Ascending aorta (tissue), 2 donors: ENCODE measurements at regions not wholly inside any gene's neighbourhood (a gene's known extent, or its start where the extent isn't known, plus 50 kb on each side); places are given as distances from the start of the nearest gene placed in this dataset.

Experiments
- DNase-seq, 2 donors: peaks; one replicate each; pipeline ENCODE4 v3.0.0-alpha.2; 2019; ENCODE audit warnings: low spot score in 2 of 2
- H3K27ac ChIP-seq, 2 donors: fragments of 200-600 bp; sonication (generic); one replicate each; pipeline ENCODE4 v1.5.1; 2016 to 2017; ENCODE audit warnings: mild to moderate bottlenecking in 1 of 2
- H3K27me3 ChIP-seq: fragments of 200-600 bp; sonication (generic); one replicate; pipeline ENCODE4 v1.5.1; 2017
- H3K36me3 ChIP-seq, 2 donors: fragments of 200-600 bp; sonication (generic); one replicate each; pipeline ENCODE4 v1.5.1; 2016
- H3K4me1 ChIP-seq, 2 donors: fragments of 200-600 bp; sonication (generic); one replicate each; pipeline ENCODE4 v1.5.1; 2016 to 2017; ENCODE audit warnings: mild to moderate bottlenecking in 1 of 2
- H3K4me3 ChIP-seq, 2 donors: fragments of 200-600 bp; sonication (generic); one replicate each; pipeline ENCODE4 v1.5.1; 2016 to 2017; ENCODE audit warnings: mild to moderate bottlenecking in 1 of 2
- H3K9me3 ChIP-seq, 2 donors: fragments of 200-600 bp; sonication (generic); one replicate each; pipeline ENCODE4 v1.5.1; 2016
- intact Hi-C: fragments of 100-400 bp; cut with DNase I; formaldehyde crosslinking; loops from one replicate; pipeline ENCODE4 v1.15.1; 2023
- TF ChIP-seq, protein P1 (sequence below), 3 experiments: fragments of 200-600 bp in 2 of 3; fragments of 450-650 bp in 1 of 3; sonication (generic) in 2 of 3; IDR thresholded peaks; one replicate each; pipeline ENCODE4 v1.5.1; 2016 to 2019; ENCODE audit warnings: antibody characterized with exemption in 3 of 3, mild to moderate bottlenecking in 1 of 3, moderate library complexity in 1 of 3

DNA sequence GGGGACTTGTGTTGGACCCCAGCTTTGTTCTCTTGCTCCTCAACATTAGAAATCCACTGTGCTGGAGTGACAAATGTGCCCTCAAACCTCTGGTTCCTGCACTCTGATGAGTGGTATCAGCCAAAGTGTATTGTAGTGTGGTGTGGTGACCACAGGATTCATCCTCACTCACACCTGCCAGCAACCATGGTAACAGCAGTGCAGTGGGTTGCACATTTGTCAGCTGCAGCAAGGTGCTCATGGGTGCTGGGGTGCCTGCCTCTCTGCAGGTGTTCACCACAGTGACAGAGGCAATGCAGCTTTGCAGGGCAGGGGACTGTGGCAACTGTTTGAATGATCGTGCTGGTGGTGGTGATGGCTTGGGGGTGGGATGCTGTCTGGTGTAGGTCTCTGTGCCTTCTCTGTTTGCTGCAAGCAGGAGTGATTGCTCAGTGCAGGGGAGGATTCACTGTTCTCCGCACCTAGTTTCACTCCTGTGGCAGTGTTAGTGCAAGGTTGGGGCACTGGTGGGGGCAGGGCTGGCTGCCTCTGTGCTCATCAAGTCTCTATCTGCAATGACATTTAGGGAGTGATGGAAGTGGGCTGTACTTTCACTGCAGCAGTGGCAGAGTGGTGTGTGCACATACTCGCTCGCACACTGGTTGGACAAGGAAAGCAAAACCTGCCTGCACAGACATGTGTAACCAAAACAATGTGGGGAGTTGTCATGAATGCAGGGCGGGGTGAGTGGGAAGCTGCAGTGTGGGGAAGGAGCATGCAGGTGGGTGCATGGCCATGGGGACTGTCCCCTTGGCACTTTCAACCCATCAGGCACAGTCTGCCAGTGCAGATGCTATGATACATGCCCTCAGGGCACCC, 301.1 kb downstream of the PIK3C3 start:
- H3K27ac ChIP-seq = no peak overlapping the region
- no peaks in the 10 kb centered on the region for H3K4me1 ChIP-seq
- no peak overlapping the region for H3K4me3 ChIP-seq
- DNase-seq = no peak
- H3K9me3 ChIP-seq = no peaks in the 10 kb centered on the region
- TF ChIP-seq, protein P1, sequence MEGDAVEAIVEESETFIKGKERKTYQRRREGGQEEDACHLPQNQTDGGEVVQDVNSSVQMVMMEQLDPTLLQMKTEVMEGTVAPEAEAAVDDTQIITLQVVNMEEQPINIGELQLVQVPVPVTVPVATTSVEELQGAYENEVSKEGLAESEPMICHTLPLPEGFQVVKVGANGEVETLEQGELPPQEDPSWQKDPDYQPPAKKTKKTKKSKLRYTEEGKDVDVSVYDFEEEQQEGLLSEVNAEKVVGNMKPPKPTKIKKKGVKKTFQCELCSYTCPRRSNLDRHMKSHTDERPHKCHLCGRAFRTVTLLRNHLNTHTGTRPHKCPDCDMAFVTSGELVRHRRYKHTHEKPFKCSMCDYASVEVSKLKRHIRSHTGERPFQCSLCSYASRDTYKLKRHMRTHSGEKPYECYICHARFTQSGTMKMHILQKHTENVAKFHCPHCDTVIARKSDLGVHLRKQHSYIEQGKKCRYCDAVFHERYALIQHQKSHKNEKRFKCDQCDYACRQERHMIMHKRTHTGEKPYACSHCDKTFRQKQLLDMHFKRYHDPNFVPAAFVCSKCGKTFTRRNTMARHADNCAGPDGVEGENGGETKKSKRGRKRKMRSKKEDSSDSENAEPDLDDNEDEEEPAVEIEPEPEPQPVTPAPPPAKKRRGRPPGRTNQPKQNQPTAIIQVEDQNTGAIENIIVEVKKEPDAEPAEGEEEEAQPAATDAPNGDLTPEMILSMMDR (IDR thresholded peaks at IDR 0.05) = no peak
- no peaks in the 10 kb centered on the region for H3K36me3 ChIP-seq
- H3K27me3 ChIP-seq = no peaks in the 10 kb centered on the region
- intact Hi-C loops = no loop called here

DNA sequence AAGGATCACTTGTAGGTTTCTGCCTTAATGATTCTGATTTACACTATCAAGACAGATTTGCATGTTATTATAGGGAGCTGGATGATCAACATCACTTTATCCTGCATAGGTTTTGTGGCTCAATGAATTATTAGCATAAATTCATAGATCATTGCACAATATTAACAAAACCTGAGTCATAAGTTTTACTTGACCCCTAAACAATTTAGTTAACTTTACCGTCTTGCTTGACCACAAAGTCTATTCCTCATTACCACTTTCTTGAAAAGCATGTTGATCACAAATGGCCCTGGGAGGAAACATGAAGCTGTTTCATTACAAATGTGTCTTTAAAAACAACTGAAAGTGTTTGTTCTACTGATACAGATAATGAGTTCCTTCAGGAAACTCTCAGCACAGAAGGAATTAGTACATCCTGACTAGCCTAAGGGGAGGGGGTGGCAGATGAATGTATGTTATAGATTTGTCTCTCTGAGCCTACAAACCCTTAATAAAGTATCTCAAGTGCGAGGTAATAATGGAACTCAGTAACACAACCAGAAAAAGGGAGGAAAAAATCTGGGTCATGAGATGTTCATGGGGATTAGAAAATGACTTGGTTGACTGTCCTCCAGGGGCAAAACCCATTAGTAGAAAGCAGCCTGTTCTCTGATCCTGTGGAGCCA, 303.4 kb downstream of the PIK3C3 start:
- no peaks in the 10 kb centered on the region for H3K4me1 ChIP-seq
- H3K27ac ChIP-seq = no peak overlapping the region
- H3K9me3 ChIP-seq = no peaks in the 10 kb centered on the region
- DNase-seq = no peak
- H3K4me3 ChIP-seq = no peak overlapping the region
- intact Hi-C loops = no loop called here
- TF ChIP-seq, protein P1 (IDR thresholded peaks at IDR 0.05) = no peak
- no peaks in the 10 kb centered on the region for H3K36me3 ChIP-seq
- no peaks in the 10 kb centered on the region for H3K27me3 ChIP-seq

DNA sequence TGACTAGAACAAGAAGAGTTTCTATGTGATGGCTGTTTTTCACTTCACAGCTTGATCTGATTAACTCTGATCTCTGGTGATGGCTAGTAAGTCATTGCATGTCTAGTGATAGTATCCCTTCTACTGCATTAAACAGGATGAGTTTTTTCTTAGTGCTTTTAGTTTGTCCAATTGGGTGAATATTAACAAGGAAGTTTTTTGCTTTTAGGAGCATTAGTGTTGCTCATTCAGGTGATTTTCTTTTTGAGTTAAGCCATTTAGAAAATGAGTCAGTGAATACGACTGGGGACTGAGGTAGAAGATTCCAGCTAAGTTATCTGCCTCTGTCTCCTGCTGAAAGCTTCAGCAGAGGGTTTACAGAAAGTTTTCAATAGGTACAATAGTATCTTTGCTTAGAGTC, 306.7 kb downstream of the PIK3C3 start:
- intact Hi-C loops = no loop called here
- Histone ChIP-seq H3K36me3 (no peaks in the 10 kb centered on the region), H3K9me3 (no peaks in the 10 kb centered on the region), H3K4me1 (no peaks in the 10 kb centered on the region), H3K27ac (no peak overlapping the region), H3K4me3 (no peak overlapping the region), H3K27me3 (no peaks in the 10 kb centered on the region)
- TF ChIP-seq, protein P1 (IDR thresholded peaks at IDR 0.05) = no peak
- no peak for DNase-seq

DNA sequence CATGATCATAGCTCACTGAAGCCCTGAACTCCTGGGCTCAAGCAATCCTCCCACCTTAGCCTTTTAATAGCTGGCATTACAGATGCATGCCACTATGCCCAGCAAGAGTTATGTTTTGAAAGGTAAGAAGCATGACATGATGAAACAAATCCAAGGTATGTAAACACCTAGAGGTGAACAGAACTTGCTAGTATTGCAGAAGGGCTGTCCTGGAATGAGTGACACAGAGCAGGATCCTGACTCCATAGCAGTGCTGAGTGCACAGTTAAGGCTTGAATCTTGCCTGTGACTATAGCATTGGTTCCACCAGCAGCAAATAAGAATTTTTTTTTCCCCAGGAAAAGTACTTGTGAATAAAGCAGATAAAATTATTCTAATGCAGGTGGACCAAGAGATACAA, 309.5 kb downstream of the PIK3C3 start:
- TF ChIP-seq, protein P1 (IDR thresholded peaks at IDR 0.05) = no peak
- Histone ChIP-seq H3K9me3 (no peaks in the 10 kb centered on the region), H3K4me3 (no peak overlapping the region), H3K27me3 (no peaks in the 10 kb centered on the region), H3K36me3 (no peaks in the 10 kb centered on the region), H3K4me1 (no peaks in the 10 kb centered on the region), H3K27ac (no peak overlapping the region)
- DNase-seq = no peak
- intact Hi-C loops = no loop called here

DNA sequence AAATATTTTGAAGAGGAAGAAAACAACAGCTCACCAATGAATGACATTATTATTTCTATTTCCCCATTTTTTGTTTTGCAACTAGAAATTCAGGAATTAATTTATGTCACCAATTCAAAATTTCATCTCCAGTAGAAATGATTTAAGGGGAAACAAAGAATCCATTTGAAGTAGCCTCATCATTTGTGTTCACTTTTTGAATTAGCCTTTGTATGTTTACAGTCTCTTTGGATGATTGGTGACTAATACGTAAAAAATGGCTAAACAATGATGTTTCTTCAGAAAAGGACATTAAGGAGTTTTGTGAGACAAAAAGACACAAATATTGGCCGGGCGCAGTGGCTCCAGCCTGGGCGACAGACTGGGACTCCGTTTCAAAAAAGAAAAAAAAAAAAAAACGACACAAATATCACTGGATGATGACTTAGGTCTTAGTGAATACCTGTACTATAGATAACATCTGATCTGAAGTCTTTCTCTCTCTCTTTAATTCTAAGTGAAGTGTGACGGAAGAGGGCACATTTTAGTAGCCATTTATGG, 313.2 kb downstream of the PIK3C3 start:
- intact Hi-C loops = no loop called here
- TF ChIP-seq, protein P1 (IDR thresholded peaks at IDR 0.05) = no peak
- H3K4me1 ChIP-seq = no peaks in the 10 kb centered on the region
- H3K27ac ChIP-seq = no peak overlapping the region
- H3K4me3 ChIP-seq = no peak overlapping the region
- H3K9me3 ChIP-seq = no peaks in the 10 kb centered on the region
- no peak for DNase-seq
- H3K36me3 ChIP-seq = no peaks in the 10 kb centered on the region
- H3K27me3 ChIP-seq = no peaks in the 10 kb centered on the region
